Muscle of arm (tissue), 1 donor: ENCODE measurements at regions not wholly inside any gene's neighbourhood (a gene's known extent, or its start where the extent isn't known, plus 50 kb on each side); places are given as distances from the start of the nearest gene placed in this dataset.

Source experiments
- DNase-seq: peaks from one replicate; pipeline ENCODE4 v3.0.0-alpha.2; 2013

DNA sequence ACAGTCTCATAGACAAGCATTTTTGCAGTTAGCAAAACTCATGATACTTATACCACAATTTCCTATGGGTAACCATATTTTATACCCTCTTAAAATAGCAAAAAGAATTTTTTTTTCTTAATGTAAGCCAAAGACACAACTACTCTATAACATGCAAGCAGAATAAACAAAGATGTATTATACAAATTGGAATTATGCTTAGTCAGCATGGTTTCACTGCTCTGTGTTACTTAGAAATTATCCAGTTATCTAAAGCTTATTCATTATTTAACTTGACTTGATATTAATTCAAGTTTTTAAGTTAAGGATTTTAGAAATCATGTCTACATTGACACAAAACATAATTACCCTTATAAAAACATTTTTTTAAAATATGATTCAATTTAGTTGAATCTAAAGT, 449.8 kb upstream of the CDH2 start:
- DNase-seq, result no peak

DNA sequence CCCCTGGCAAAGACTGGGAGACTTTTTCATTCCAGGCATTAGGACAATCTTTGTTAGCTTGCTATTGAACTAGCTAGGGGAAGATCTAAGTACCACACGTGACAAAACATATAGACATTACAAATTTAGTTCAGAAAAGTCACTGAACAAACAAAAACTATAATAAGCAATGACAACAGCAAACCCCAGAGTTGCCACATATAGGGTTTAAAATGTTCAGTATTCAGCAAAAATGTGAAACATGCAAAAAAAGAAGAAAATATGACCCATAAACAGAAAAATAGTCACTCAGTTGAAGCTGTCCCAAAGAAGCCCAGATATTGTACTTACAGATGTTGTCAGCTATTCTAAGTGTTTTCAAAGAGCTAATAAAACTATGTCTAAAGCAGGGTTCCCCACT, 431.1 kb upstream of the CDH2 start:
- DNase-seq, result no peak

DNA sequence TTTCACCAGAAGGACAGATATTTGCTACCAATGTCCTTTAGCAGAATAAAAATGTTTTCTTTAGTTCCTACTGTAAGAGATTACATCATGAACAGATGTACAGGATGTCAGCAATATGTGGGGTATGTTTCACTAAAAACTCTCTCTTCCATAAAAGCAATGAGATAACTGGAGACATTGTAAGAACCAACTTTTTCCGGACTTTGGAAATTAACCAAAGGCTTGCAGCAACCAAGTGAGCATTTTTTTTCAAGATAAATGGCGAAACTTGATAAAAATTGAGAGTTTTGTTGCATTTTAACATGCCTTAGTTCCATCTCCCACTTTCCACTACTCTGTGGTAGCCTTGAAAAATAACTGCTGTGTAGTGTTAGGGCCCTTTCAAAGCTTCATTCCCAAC, 429.8 kb upstream of the CDH2 start:
- DNase-seq, result peak; percentile 2

DNA sequence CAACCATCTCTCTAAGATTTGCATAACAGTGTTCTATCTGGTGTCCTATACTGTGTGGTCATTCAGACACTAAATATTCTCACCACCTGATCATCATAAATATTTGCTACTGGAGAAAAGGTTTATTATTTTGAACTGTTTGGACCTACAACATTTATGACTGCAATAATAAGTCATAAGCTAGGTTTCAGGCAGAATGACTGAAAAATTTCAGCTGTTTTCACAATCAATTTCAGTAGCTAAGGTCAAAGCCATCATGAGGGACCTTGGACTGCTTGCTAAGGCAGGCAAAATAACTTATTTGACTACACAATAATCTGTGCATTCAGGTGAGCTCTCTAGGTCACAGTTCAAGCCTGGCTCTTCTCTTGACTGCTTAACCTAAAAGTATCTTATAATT, 425.5 kb upstream of the CDH2 start:
- DNase-seq, result no peak

DNA sequence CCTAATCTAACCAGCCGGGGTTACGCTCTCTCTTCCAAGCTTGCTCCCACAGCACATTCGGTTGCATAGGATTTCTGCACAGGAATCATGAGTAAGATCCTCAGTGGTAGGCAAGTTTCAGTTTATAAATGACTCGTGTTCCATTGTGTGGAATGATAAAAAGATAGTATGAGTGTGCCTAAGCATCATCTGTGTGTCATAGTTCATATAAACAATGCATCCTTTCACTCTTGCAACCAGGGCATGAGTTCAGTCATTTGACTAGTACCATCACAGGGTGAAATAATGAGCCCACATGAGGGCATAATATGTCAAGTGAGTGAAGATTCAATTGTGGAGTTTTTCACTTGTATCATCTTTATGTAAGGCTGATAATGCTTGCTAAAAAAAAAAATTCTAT, 417.1 kb upstream of the CDH2 start:
- no peak for DNase-seq

DNA sequence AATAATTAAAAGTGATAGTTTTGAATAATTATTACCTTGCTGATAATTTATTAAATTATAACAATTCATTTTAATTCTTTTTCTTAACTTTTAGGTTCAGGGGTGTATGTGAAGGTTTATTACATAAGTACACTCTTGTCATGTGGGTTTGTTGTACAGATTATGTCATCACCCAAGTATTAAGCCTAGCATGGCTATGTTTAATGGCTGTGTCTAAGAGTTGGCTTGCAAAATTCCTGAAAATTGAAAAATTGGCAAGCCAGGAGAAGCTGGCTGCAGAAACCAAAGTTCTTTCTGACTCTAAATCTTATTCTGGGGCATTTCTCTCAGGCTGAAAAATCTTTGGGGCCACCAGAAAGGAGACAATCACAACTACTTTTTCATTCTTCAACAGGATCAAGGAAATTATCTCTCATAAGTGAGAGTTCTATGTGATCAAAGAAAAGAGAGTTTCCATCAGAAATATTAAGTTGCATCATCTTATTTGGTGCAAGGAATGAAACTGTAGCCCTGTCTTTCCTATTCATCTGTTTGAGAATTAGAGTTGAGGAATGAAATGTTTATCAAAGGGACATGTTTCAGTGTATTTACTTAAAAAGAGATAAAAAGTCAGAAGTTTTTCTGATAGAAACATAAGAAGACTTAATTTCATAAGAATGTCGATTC, 412.1 kb upstream of the CDH2 start:
- DNase-seq, result no peak

DNA sequence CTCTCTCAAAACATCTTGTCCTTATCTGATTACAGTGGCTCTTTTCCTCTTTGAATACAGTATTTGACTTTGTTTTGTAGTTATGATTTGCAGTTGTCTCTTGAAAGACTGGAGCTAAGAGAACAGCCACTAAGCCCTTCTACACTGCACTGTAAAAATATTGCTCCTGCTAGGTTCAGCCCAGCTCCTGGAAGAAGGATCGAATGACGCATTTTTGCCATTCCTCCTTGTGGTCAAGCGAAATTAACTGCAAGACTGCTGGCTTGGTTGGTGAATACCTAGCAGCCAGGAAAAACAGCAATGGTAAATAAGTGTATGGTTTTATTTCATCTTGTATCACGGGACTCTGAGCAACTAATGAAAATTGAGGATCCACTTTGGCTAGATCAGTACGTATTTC, 407.8 kb upstream of the CDH2 start:
- no peak for DNase-seq

DNA sequence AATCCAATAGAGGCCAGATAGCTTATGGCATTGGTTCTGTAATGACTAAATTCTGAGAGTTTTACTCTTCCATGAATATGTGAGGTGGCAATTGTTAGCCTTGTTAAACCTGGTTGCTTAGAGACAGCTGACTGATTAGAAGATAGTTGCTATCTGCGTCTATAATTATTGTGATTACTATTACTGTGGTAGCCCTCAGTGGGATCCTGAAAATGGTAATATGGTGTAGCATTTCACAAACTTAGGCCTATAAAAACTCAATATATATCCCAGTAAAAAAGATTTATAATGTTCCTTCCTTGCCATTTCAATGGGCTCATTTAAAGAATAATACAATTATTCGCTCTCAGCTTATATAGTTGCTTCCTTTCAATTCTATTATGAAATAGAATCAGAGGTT, 405.8 kb upstream of the CDH2 start:
- DNase-seq, result no peak

DNA sequence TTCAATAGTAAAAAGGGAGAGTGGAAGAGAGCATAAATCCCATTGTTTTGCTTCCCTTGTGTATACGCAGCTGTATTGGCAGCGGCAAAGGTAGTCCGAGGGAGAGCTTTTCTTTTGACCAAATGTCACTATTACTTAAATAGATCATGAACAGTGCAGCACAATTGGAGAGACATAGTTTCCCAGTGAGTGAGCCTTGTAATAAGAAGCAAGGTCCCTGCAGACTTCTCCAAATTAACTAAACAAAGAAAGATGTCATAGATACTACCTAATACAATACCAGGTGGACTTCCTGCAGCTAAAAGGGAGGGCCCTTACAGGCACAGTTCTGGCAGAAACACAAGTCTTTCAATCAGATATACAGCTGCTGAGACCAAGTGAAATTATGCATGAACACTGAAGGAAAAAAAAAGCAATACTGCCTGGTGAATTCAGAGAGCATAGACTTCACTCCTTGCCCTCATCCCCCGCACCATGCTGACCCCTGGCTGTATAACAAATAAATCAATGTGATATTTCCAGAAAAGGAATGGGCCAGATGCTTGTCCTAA, 404.7 kb upstream of the CDH2 start:
- peak; percentile 53 for DNase-seq

DNA sequence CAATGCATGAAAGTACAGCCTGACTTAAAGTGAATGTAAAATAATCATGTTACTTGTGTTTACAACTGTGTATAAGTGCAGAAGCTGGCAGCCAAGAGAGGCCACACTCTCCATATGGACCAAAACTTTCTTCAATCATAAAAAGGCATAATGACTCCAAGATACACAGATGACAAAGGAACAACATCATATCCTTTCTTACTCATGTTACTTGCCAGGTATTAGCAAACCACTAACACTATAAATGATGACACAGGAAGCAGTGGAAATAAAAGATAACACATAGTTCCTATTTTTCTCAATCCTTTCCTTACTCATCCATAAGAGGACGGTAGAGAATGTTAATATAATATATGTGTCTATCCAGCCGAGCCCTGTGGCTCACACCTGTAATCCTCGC, 400.0 kb upstream of the CDH2 start:
- DNase-seq, result no peak

DNA sequence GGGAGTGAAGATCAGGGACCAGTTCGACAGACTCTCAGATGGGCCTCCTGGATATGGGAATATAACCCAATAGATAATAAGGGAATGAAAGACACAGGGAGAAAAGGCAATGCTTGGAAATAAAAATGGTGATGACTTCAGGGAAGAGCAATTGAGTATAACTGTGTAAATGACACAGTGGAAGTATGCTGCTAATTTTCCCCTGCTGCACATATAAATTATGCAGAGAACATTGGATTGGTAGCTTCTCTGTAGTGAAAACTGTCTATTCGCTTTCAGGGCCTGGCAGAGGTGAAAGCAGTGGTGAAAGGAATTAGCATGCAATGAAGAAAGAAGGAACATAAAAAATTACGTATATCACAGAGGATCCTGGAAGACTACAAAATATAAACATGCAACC, 398.2 kb upstream of the CDH2 start:
- no peak for DNase-seq

DNA sequence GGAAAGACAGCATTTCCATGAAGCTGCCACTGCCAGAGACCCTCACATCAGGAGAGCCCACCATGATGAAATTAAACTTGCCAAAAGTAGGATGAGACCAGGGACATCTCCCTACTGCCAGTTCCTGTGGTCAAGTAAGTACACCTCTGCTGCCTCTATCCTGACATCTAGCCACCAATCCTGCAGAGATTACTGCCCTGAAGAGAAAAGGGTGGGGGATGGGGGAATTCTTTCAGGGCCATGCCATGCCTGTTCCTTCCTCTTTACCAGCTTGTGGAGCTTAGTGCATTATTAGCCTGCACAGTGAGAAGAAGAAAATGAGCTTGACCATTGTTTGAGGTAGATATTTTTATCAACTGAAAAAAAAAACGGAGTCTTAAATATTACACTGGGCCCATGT, 397.2 kb upstream of the CDH2 start:
- DNase-seq, result no peak

DNA sequence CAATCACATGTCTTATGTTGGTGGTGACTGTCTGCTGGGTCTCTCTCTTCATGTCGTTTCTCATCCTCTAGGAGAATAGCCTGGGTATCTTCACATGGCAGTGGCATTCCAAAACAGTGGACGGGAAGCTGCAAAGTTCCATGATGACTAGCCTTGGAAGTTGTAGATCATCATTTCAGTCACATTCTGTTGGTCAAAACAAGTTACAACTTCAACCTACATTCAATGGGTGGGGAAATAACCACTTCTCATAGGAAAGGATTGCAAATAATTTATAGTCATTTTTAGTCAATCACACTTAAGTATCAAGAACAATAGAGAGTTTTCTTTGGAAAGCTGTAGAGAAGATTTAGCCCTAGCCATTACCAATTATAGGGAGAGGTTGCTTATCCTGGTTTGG, 395.0 kb upstream of the CDH2 start:
- no peak for DNase-seq

DNA sequence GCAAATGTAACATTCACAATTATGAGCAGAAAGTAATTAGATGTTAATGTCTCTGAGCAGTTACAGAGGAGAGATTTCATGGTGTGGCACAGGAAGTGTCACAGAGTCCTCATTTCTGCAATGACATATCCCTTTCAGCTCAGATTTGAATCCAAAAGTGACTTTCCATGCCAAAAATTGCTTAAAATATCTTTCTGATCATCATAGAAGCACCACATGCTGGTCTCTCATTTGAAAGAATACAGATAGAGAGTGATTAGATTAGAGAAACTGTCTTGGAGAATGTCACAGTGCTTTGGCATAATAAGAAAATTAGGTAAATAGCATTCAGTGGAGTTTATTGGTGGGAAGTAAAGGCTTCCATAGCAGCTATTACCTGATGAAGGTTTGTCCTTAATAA, 383.4 kb upstream of the CDH2 start:
- no peak for DNase-seq

DNA sequence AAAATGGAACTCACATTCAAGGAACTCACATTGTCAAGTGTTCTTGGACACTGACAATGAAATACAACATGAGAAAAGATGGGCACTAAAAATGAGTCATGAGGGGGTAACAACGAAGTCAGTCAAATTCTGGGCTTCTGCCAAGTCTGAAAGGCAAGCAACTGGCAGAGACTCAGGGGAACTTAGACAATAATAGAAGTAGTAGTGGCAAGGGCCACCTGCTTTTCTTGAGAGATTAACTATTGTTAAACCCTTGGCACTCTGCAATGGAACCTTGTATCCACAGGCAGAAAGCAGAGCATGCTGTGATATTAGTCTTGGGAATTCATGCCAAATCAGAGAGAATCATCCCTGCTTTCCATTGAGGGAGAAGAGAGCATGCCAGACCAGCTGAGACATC, 382.6 kb upstream of the CDH2 start:
- no peak for DNase-seq

DNA sequence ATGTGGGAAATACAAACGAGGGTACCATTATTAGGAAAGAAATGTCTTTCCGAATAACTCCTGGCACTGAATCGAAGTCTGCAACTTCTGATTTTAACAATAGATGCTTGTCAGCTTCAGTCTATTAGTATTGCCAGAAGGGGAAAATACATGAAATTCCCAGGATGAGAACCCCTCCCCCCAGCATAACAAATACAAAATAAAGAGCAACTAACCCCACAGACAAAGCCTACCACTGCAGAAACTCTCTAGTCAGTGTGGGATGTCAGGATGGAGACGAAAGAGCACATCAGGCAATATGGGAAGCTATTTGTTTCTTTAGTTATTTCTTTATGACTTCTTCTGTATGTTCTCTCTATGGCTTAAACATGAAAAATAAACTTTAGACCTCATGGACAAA, 365.0 kb upstream of the CDH2 start:
- no peak for DNase-seq

DNA sequence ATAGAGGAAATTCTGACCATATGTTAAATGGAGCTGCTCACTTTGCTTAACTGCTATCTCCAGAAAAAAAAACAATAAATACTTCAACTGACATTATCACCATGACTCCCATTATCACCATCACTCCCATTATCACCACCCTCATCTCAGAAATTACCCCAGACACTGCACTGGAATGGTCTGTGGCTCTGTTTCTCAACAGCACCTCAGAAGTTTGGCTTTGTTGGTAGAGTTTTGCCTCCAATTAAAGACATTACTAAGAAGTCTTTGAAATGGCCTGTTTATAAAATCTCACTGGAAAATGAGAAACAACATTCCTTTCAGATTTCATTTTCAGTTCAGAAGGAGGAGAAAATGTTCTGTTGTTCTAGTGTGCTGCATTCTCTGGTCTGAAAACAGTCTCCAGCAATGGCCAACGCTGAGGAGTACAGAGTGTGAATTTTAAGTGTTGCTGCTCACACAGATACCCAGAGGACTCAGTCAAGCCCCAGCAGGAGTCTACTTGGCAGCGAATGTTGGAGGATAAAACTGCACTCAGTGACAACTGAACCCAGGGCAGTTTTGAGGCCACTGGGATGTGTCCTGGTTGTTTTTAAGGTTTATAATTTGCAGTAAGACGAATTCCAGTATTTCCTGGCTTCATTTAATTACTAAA, 364.5 kb upstream of the CDH2 start:
- peak; percentile 18 for DNase-seq

DNA sequence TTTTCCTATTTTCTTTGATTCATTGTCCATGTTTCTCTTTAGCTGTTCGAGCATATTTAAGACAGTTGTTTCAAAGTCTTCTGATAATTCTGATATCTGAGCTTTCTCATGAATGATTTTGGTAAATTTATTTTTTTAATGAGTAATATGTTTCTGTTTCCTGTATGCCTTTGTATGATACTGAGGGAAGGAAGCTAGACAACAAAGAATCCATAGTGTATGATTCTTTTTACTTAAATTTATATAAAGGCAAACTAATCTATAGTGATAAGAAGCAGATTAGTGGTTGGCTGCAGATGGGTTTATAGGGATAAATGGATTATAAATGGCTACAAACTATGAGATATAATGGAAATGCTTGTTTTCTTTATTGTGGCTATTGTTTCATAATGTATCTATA, 352.7 kb upstream of the CDH2 start:
- DNase-seq, result no peak

DNA sequence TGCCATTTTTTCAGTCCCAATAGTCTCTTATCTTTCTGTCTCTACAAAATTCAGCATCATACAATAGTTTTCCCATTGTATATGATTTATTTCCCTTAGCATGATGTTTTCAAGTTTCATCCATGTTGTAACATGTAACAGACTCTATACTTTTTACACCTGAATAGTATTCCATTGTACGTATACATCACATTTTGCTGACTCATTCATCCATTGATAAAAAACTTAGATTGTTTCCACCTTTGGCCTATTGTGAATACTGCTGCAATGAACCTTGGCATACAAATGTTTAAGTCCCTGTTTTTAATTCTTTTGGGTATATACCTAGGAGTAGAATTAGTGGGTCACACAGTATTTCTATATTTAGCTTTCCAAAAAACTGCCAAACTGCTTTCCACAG, 349.3 kb upstream of the CDH2 start:
- DNase-seq, result no peak

DNA sequence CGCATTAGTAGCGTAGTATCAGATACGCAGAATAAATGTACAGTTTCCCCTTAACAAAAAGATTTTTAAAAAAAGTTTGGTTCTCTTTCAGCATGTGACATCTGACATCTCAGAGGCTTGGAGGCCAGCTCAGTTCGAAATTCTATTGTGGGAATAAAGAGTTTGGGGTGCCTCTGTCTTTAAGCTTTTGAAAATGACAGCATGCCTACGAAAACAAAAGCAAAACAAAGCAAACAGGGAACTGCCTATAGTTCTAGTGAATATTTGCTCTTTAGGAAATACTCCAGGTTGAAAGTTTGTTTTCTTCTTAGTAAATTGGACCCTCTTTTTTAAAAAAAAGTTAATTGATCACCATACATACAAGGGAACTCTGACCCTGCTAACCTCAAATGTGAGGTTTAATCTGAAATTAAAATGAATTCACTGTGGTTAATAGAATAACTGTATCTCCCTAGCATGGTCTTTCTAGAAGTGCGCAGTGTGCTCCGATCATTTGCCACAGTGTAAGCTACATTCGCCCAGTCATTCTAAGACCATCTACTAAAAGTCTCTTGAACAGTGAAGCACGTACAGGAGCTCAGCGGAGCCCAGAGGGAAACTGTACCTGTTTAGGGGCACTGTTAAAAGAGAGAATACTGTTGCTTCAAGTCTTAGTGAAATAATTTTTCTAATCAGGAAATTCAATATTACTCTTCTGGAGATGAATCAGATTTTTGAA, 347.0 kb upstream of the CDH2 start:
- DNase-seq, result no peak

DNA sequence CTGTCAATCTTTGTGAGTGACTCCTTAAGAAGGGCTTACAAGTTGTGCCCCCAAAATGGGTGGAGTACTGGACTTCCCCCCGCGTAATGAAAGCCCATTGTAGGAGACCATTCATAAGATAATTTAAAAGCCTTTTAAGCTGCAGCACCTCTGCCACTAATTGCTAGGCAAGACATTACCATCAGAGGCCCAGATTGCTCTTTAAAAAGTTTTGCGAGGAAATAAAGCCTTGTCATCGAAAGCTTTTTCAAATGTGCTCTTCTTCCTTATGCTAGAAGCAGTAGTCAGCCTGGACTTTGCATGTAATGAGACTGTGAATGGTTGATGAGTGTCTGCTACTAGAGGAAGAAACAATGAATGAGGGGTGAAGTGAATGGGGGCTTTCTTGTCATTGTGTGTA, 345.3 kb upstream of the CDH2 start:
- DNase-seq, result no peak

DNA sequence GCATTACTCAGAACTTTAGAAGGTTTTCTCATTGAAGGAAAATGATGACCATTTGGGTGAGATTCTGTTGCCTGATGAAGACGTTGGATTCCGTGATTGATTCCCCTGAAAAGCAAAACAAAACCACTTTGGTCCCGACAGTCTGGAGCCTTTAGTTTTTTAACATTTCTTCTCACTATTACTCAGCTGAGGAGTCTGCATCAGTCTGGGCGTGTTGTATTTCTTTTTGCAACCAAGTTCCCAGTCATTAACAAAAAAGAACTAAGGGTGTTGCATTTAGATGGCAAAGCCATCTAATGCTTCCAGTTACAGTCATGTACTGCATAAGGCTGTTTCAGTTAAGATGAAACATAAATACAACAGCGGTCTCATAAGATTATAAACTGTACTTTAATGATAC, 343.1 kb upstream of the CDH2 start:
- DNase-seq, result no peak

DNA sequence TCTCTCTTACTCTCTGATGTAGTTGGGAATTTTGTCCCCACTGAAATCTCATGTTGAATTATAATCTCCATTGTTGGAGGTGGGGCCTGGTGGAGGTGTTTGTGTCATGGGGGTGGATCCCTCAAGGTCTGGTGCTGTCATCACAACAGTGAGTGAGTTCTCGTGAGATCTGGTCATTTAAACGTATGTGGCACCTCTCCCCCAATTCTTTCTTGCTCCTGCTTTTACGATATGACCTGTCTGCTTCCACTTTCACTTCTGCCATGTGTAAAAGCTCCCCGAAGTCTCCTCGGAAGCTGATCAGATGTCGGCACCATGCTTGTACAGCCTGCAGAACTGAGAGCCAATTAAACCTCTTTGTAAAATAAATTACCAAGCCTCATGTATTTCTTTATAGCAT, 337.8 kb upstream of the CDH2 start:
- DNase-seq, result no peak
